ENCODE measurements at regions not wholly inside any gene's neighbourhood (a gene's known extent, or its start where the extent isn't known, plus 50 kb on each side); places are given as distances from the start of the nearest gene placed in this dataset.

GRCh38 chr6:135105299-135105698 is 50.7 kb upstream of the HBS1L start:
- DNase-seq, result no peak
- Histone ChIP-seq H3K27me3 (no peaks in the 10 kb centered on the region), H3K4me3 (no peak overlapping the region), H3K27ac (no peak overlapping the region), H3K36me3 (no peaks in the 10 kb centered on the region), H3K4me1 (no peaks in the 10 kb centered on the region), H3K9me3 (no peaks in the 10 kb centered on the region)
- intact Hi-C loops (cut with DNase I; ENCODE audit: low total_unique reads), result no loop called here
- 78 to 90% (median 87%) methylated on average over 3 of the region's 3 CpGs for WGBS, 5 donors
- TF ChIP-seq POLR2AphosphoS5 (IDR thresholded peaks at IDR 0.05) (no peak), POLR2A (IDR thresholded peaks at IDR 0.05) (no peak), EP300 (IDR thresholded peaks at IDR 0.05) (no peak)
- TF ChIP-seq, protein P1, sequence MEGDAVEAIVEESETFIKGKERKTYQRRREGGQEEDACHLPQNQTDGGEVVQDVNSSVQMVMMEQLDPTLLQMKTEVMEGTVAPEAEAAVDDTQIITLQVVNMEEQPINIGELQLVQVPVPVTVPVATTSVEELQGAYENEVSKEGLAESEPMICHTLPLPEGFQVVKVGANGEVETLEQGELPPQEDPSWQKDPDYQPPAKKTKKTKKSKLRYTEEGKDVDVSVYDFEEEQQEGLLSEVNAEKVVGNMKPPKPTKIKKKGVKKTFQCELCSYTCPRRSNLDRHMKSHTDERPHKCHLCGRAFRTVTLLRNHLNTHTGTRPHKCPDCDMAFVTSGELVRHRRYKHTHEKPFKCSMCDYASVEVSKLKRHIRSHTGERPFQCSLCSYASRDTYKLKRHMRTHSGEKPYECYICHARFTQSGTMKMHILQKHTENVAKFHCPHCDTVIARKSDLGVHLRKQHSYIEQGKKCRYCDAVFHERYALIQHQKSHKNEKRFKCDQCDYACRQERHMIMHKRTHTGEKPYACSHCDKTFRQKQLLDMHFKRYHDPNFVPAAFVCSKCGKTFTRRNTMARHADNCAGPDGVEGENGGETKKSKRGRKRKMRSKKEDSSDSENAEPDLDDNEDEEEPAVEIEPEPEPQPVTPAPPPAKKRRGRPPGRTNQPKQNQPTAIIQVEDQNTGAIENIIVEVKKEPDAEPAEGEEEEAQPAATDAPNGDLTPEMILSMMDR (IDR thresholded peaks at IDR 0.05), result no peak
